GM23338 (cell line): ENCODE measurements at regions not wholly inside any gene's neighbourhood (a gene's known extent, or its start where the extent isn't known, plus 50 kb on each side); places are given as distances from the start of the nearest gene placed in this dataset.

Experiments used
- ATAC-seq: fragments of 200-7000 bp; cut with Tn5 transposase; 3 replicates; pipeline ENCODE4 v1.9.1; 2020
- DNase-seq: peaks from one replicate; pipeline ENCODE4 v3.0.0-alpha.2; 2015; ENCODE audit warnings: low spot score
- H2AFZ ChIP-seq: fragments of 200-600 bp; sonication (generic); 2 replicates; pipeline ENCODE4 v1.8.0; 2016; ENCODE audit warnings: antibody characterized with exemption, mild to moderate bottlenecking, moderate library complexity
- H3F3A ChIP-seq: fragments of 200-600 bp; sonication (generic); replicated peaks from 2 replicates; pipeline ENCODE4 v1.8.0; 2017; ENCODE audit warnings: antibody characterized with exemption, mixed run types, low read depth
- H3K27ac ChIP-seq: fragments of 200-600 bp; sonication (generic); 2 replicates; pipeline ENCODE4 v1.6.1; 2016; ENCODE audit warnings: low read depth
- H3K27me3 ChIP-seq: fragments of 200-600 bp; sonication (generic); 2 replicates; pipeline ENCODE4 v1.8.0; 2016; ENCODE audit warnings: mild to moderate bottlenecking, mixed run types, moderate library complexity; ENCODE audit not compliant: insufficient read depth
- H3K36me3 ChIP-seq: fragments of 200-600 bp; sonication (generic); 2 replicates; pipeline ENCODE4 v1.8.0; 2016; ENCODE audit warnings: mild to moderate bottlenecking; ENCODE audit not compliant: insufficient read depth
- H3K4me1 ChIP-seq: fragments of 200-600 bp; sonication (generic); 2 replicates; pipeline ENCODE4 v1.8.0; 2016; ENCODE audit warnings: mild to moderate bottlenecking, moderate library complexity; ENCODE audit not compliant: insufficient read depth
- H3K4me2 ChIP-seq: fragments of 200-600 bp; sonication (generic); 2 replicates; pipeline ENCODE4 v1.7.1; 2017; ENCODE audit warnings: mixed run types
- H3K4me3 ChIP-seq: fragments of 200-600 bp; sonication (generic); 2 replicates; pipeline ENCODE4 v1.6.1; 2016; ENCODE audit warnings: mixed run types
- H3K79me2 ChIP-seq: fragments of 200-600 bp; sonication (generic); replicated peaks from 2 replicates; pipeline ENCODE4 v1.8.0; 2017; ENCODE audit warnings: mild to moderate bottlenecking; ENCODE audit not compliant: insufficient read depth
- H3K9me2 ChIP-seq: fragments of 200-600 bp; sonication (generic); 2 replicates; pipeline ENCODE4 v1.8.0; 2017; ENCODE audit not compliant: insufficient read depth
- H4K20me1 ChIP-seq: fragments of 200-600 bp; sonication (generic); replicated peaks from 2 replicates; pipeline ENCODE4 v1.8.0; 2017; ENCODE audit warnings: mild to moderate bottlenecking; ENCODE audit not compliant: insufficient read depth
- H3K27ac Mint-ChIP-seq: 2 replicates; pipeline ENCODE4 v1.8.0; 2020; ENCODE audit warnings: inconsistent platforms, mild to moderate bottlenecking, moderate library complexity, mixed read lengths
- H3K27me3 Mint-ChIP-seq: 3 replicates; pipeline ENCODE4 v1.8.0; 2022; ENCODE audit warnings: low read depth, mild to moderate bottlenecking, moderate library complexity, mixed read lengths, inconsistent platforms; ENCODE audit not compliant: insufficient read depth, poor library complexity
- H3K36me3 Mint-ChIP-seq: 3 replicates; pipeline ENCODE4 v1.8.0; 2021; ENCODE audit warnings: low read depth, mild to moderate bottlenecking, inconsistent platforms, moderate library complexity, mixed read lengths
- H3K4me1 Mint-ChIP-seq: 3 replicates; pipeline ENCODE4 v1.8.0; 2020; ENCODE audit warnings: mild to moderate bottlenecking, inconsistent platforms, mixed read lengths
- H3K4me3 Mint-ChIP-seq: 3 replicates; pipeline ENCODE4 v1.8.0; 2021; ENCODE audit warnings: moderate library complexity, mild to moderate bottlenecking, inconsistent platforms, mixed read lengths
- H3K9me3 Mint-ChIP-seq: 3 replicates; pipeline ENCODE4 v1.8.0; 2020; ENCODE audit warnings: moderate library complexity, mild to moderate bottlenecking, inconsistent platforms, mixed read lengths
- CREB1 ChIP-seq: fragments of 250-450 bp; sonication (Bioruptor Pico); IDR thresholded peaks from 2 replicates; pipeline ENCODE4 v1.5.0; 2020; ENCODE audit warnings: low read depth, mild to moderate bottlenecking, moderate library complexity
- EZH2 ChIP-seq: fragments of 200-600 bp; sonication (generic); IDR thresholded peaks from one replicate; pipeline ENCODE4 v1.8.0; 2017; ENCODE audit warnings: antibody characterized with exemption, mild to moderate bottlenecking, low read depth; ENCODE audit not compliant: unreplicated experiment
- EZH2phosphoT487 ChIP-seq: fragments of 200-600 bp; sonication (generic); IDR thresholded peaks from one replicate; pipeline ENCODE4 v1.8.1; 2018; ENCODE audit warnings: antibody characterized with exemption; ENCODE audit not compliant: unreplicated experiment
- NANOG ChIP-seq: IDR thresholded peaks from 2 replicates; pipeline ENCODE4 v1.6.1; 2016; ENCODE audit warnings: antibody characterized with exemption, borderline replicate concordance
- POLR2AphosphoS5 ChIP-seq: IDR thresholded peaks from 2 replicates; pipeline ENCODE4 v1.6.1; 2016; ENCODE audit warnings: antibody characterized with exemption, low read depth
- ZNF331 ChIP-seq: fragments of 250-450 bp; sonication (Bioruptor Pico); IDR thresholded peaks from 2 replicates; pipeline ENCODE4 v1.5.0; 2020; ENCODE audit warnings: low read depth, mild to moderate bottlenecking, moderate library complexity
- TF ChIP-seq, protein P1 (sequence below): fragments of 250-450 bp; sonication (Bioruptor Pico); IDR thresholded peaks from 2 replicates; pipeline ENCODE4 v1.5.0; 2020; ENCODE audit warnings: mild to moderate bottlenecking, moderate library complexity
- TF ChIP-seq, protein P2 (sequence below): IDR thresholded peaks from 2 replicates; pipeline ENCODE4 v1.6.1; 2016; ENCODE audit warnings: antibody characterized with exemption

- no peak overlapping the region for H3K4me2 ChIP-seq
- H3K4me1 Mint-ChIP-seq = peaks cover 14% of the 10 kb centered on the region; the same call in 2 of the 3 replicates
- H3F3A ChIP-seq = no peaks in the 10 kb centered on the region
- TF ChIP-seq, protein P1, sequence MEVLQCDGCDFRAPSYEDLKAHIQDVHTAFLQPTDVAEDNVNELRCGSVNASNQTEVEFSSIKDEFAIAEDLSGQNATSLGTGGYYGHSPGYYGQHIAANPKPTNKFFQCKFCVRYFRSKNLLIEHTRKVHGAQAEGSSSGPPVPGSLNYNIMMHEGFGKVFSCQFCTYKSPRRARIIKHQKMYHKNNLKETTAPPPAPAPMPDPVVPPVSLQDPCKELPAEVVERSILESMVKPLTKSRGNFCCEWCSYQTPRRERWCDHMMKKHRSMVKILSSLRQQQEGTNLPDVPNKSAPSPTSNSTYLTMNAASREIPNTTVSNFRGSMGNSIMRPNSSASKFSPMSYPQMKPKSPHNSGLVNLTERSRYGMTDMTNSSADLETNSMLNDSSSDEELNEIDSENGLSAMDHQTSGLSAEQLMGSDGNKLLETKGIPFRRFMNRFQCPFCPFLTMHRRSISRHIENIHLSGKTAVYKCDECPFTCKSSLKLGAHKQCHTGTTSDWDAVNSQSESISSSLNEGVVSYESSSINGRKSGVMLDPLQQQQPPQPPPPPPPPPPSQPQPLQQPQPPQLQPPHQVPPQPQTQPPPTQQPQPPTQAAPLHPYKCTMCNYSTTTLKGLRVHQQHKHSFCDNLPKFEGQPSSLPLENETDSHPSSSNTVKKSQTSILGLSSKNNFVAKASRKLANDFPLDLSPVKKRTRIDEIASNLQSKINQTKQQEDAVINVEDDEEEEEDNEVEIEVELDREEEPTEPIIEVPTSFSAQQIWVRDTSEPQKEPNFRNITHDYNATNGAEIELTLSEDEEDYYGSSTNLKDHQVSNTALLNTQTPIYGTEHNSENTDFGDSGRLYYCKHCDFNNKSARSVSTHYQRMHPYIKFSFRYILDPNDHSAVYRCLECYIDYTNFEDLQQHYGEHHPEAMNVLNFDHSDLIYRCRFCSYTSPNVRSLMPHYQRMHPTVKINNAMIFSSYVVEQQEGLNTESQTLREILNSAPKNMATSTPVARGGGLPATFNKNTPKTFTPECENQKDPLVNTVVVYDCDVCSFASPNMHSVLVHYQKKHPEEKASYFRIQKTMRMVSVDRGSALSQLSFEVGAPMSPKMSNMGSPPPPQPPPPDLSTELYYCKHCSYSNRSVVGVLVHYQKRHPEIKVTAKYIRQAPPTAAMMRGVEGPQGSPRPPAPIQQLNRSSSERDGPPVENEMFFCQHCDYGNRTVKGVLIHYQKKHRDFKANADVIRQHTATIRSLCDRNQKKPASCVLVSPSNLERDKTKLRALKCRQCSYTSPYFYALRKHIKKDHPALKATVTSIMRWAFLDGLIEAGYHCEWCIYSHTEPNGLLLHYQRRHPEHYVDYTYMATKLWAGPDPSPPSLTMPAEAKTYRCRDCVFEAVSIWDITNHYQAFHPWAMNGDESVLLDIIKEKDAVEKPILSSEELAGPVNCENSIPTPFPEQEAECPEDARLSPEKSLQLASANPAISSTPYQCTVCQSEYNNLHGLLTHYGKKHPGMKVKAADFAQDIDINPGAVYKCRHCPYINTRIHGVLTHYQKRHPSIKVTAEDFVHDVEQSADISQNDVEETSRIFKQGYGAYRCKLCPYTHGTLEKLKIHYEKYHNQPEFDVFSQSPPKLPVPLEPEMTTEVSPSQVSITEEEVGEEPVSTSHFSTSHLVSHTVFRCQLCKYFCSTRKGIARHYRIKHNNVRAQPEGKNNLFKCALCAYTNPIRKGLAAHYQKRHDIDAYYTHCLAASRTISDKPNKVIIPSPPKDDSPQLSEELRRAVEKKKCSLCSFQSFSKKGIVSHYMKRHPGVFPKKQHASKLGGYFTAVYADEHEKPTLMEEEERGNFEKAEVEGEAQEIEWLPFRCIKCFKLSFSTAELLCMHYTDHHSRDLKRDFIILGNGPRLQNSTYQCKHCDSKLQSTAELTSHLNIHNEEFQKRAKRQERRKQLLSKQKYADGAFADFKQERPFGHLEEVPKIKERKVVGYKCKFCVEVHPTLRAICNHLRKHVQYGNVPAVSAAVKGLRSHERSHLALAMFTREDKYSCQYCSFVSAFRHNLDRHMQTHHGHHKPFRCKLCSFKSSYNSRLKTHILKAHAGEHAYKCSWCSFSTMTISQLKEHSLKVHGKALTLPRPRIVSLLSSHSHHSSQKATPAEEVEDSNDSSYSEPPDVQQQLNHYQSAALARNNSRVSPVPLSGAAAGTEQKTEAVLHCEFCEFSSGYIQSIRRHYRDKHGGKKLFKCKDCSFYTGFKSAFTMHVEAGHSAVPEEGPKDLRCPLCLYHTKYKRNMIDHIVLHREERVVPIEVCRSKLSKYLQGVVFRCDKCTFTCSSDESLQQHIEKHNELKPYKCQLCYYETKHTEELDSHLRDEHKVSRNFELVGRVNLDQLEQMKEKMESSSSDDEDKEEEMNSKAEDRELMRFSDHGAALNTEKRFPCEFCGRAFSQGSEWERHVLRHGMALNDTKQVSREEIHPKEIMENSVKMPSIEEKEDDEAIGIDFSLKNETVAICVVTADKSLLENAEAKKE (CRISPR knock-in tag) = no peak
- TF ChIP-seq POLR2AphosphoS5 (no peak), EZH2 (no peak), CREB1 (CRISPR knock-in tag) (no peak), EZH2phosphoT487 (no peak), NANOG (no peak), ZNF331 (CRISPR knock-in tag) (no peak)
- TF ChIP-seq, protein P2, sequence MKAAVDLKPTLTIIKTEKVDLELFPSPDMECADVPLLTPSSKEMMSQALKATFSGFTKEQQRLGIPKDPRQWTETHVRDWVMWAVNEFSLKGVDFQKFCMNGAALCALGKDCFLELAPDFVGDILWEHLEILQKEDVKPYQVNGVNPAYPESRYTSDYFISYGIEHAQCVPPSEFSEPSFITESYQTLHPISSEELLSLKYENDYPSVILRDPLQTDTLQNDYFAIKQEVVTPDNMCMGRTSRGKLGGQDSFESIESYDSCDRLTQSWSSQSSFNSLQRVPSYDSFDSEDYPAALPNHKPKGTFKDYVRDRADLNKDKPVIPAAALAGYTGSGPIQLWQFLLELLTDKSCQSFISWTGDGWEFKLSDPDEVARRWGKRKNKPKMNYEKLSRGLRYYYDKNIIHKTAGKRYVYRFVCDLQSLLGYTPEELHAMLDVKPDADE = no peak
- 0 out of 2 replicates have a peak overlapping the region, but pooled peaks have one; percentile 3 for H2AFZ ChIP-seq
- H3K27ac Mint-ChIP-seq = no peak overlapping the region
- no peaks in the 10 kb centered on the region for H3K36me3 ChIP-seq
- ATAC-seq (no peak), DNase-seq (no peak)
- H3K27me3 ChIP-seq = no peaks in the 10 kb centered on the region
- no peaks in the 10 kb centered on the region for H3K36me3 Mint-ChIP-seq
- H3K4me3 Mint-ChIP-seq = no peak overlapping the region
- H3K4me3 ChIP-seq = no peak overlapping the region
- 0 out of 2 replicates have a peak, but pooled peaks cover 4% of the 10 kb centered on the region for H3K4me1 ChIP-seq
- H3K9me2 ChIP-seq = 0 out of 2 replicates have a peak, but pooled peaks cover 6% of the 10 kb centered on the region
- H3K27ac ChIP-seq = no peak overlapping the region
- no peaks in the 10 kb centered on the region for H4K20me1 ChIP-seq
- H3K79me2 ChIP-seq = no peaks in the 10 kb centered on the region
- H3K9me3 Mint-ChIP-seq = no peaks in the 10 kb centered on the region
- no peaks in the 10 kb centered on the region for H3K27me3 Mint-ChIP-seq
These were observed 232.7 kb downstream of the SEC23A start for GRCh38 chr14:38870296-38870836.
